Peyer's patch (tissue), 4 donors: ENCODE measurements at regions not wholly inside any gene's neighbourhood (a gene's known extent, or its start where the extent isn't known, plus 50 kb on each side); places are given as distances from the start of the nearest gene placed in this dataset.
A peak's percentile ranks its signal among the peaks of the same experiment; 100 is the strongest.

Experiments used
- DNase-seq, 3 donors: peaks; one replicate each; pipeline ENCODE4 v3.0.0-alpha.2; 2017 to 2019
- H3K27ac ChIP-seq, 4 donors: fragments of 200-600 bp; sonication (generic); one replicate each; pipeline ENCODE4 v1.5.1; 2016 to 2019
- H3K27me3 ChIP-seq, 2 donors: fragments of 200-600 bp; sonication (generic); one replicate each; pipeline ENCODE4 v1.5.1; 2019
- H3K36me3 ChIP-seq, 3 donors: fragments of 200-600 bp; sonication (generic); one replicate each; pipeline ENCODE4 v1.5.1; 2016 to 2019
- H3K4me1 ChIP-seq, 4 donors: fragments of 200-600 bp; sonication (generic); one replicate each; pipeline ENCODE4 v1.5.1; 2016 to 2019
- H3K4me3 ChIP-seq, 4 donors: fragments of 200-600 bp; sonication (generic); 1 replicate in 3 of 4; 2 replicates in 1 of 4; pipeline ENCODE4 v1.5.1; 2016 to 2019; ENCODE audit warnings: mild to moderate bottlenecking in 1 of 4
- H3K9me3 ChIP-seq, 4 donors: fragments of 200-600 bp; sonication (generic); one replicate each; pipeline ENCODE4 v1.5.1; 2016 to 2019; ENCODE audit warnings: mild to moderate bottlenecking in 1 of 4
- POLR2A ChIP-seq, 2 donors: fragments of 450-650 bp; IDR thresholded peaks; one replicate each; pipeline ENCODE4 v1.5.1; 2017; ENCODE audit warnings: antibody characterized with exemption in 2 of 2, mild to moderate bottlenecking in 2 of 2, moderate library complexity in 2 of 2
- TF ChIP-seq, protein P1 (sequence below), 6 experiments: fragments of 450-650 bp in 4 of 6; fragments of 200-600 bp in 2 of 6; sonication (generic) in 1 of 6; IDR thresholded peaks; one replicate each; pipeline ENCODE4 v1.5.1; 2017 to 2019; ENCODE audit warnings: antibody characterized with exemption in 6 of 6, mild to moderate bottlenecking in 3 of 6, moderate library complexity in 1 of 6

DNA sequence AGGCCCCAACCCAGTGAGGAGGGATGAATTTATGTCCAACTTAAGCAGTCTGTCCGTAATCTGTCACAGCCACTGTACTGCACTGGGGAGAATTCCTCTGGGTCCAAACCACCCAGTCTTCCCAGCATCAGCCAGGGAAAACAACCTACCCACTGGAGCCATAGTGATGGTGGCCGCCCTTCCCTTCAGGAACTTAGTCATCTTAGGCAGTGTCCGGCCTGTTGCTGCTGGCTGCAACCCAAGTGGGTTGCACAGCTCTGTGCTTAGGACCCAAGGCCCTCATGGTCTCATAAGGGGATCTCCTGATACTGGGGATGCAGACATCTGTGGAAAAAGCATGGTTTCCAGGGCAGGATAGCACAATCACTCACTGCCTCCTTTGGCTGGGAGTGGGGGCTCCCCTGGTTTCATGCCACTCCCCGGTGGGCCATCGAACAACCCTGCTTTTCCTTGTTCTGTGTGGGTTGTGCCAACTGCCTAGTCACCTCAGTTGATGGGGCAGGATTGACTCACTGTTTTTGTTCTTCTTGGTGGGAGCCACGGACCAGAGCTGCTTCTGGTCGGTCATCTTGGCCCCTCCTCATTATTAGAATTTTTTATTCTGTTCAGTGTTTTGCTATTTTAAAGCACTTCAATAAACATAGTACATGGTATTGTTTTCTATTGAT is 591.9 kb downstream of the DOK5 start:
- Histone ChIP-seq H3K27me3 (no peaks in the 10 kb centered on the region), H3K4me3 (no peak overlapping the region), H3K9me3 (no peaks in the 10 kb centered on the region), H3K4me1 (no peaks in the 10 kb centered on the region), H3K36me3 (no peaks in the 10 kb centered on the region), H3K27ac (no peak overlapping the region)
- DNase-seq = no peak
- TF ChIP-seq POLR2A (IDR thresholded peaks at IDR 0.05) = no peak
- TF ChIP-seq, protein P1, sequence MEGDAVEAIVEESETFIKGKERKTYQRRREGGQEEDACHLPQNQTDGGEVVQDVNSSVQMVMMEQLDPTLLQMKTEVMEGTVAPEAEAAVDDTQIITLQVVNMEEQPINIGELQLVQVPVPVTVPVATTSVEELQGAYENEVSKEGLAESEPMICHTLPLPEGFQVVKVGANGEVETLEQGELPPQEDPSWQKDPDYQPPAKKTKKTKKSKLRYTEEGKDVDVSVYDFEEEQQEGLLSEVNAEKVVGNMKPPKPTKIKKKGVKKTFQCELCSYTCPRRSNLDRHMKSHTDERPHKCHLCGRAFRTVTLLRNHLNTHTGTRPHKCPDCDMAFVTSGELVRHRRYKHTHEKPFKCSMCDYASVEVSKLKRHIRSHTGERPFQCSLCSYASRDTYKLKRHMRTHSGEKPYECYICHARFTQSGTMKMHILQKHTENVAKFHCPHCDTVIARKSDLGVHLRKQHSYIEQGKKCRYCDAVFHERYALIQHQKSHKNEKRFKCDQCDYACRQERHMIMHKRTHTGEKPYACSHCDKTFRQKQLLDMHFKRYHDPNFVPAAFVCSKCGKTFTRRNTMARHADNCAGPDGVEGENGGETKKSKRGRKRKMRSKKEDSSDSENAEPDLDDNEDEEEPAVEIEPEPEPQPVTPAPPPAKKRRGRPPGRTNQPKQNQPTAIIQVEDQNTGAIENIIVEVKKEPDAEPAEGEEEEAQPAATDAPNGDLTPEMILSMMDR (IDR thresholded peaks at IDR 0.05) = no peak

DNA sequence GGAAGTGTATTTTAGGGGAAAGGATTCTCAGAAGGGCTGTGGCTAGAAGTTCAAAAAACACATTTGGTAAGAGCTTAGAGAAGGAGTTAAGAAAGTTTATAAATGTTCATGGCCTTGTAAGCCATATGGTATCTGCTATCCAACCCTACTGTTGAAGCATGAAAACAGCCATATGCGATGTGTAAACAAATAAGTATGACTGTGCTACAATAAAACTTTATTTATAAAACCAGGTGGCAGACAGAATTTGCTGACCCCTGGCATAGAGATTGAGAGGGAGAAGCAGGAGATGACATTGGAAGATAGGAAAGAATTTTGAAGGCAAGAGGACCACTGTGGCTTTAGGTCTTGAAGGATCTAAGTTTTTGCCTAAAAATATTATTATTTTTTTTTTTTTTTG is 583.5 kb downstream of the DOK5 start:
- TF ChIP-seq POLR2A (IDR thresholded peaks at IDR 0.05) = no peak
- TF ChIP-seq, protein P1 (IDR thresholded peaks at IDR 0.05) = no peak
- Histone ChIP-seq H3K4me1 (no peaks in the 10 kb centered on the region), H3K9me3 (no peaks in the 10 kb centered on the region), H3K36me3 (no peaks in the 10 kb centered on the region), H3K4me3 (no peak overlapping the region), H3K27ac (no peak overlapping the region), H3K27me3 (no peaks in the 10 kb centered on the region)
- no peak for DNase-seq

- no peaks in the 10 kb centered on the region for H3K4me1 ChIP-seq
- H3K27ac ChIP-seq = no peak overlapping the region
- peak in 1 of 3 donors; percentile 49 for DNase-seq
- H3K9me3 ChIP-seq = no peaks in the 10 kb centered on the region
- TF ChIP-seq, protein P1 (IDR thresholded peaks at IDR 0.05) = peak in 4 of 6 experiments; percentile 13 to 59 (median 50)
- no peak for TF ChIP-seq POLR2A (IDR thresholded peaks at IDR 0.05)
- H3K27me3 ChIP-seq = no peaks in the 10 kb centered on the region
- no peaks in the 10 kb centered on the region for H3K36me3 ChIP-seq
- H3K4me3 ChIP-seq = no peak overlapping the region
Measured at GRCh38 chr20:55057779-55058415, 582.5 kb downstream of the DOK5 start.

DNA sequence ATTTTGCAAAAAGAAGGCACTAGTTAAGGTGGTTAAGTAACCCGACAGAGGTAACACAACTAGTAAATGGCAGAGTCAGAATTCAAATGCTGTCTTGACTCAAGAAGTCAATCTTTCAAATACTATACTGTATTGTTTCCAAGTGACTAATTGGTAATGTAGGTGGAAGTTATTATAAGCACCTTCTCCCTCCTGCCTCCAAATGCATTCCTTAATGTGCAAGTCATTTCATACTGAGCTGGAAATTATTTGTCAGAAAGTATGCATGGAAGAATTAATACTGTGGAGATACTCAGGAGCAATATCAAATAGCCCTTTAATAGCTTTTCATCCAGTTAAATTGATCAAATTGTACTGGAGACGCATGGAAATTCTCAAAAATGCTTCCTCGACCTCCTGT is 579.1 kb downstream of the DOK5 start:
- Histone ChIP-seq H3K4me3 (no peak overlapping the region), H3K4me1 (no peaks in the 10 kb centered on the region)
- no peak for DNase-seq

GRCh38 chr20:55053389-55053788 is 578.0 kb downstream of the DOK5 start:
- H3K4me1 ChIP-seq = no peaks in the 10 kb centered on the region
- no peaks in the 10 kb centered on the region for H3K9me3 ChIP-seq
- no peaks in the 10 kb centered on the region for H3K27me3 ChIP-seq
- no peaks in the 10 kb centered on the region for H3K36me3 ChIP-seq
- TF ChIP-seq POLR2A (IDR thresholded peaks at IDR 0.05) = no peak
- TF ChIP-seq, protein P1 (IDR thresholded peaks at IDR 0.05) = no peak
- H3K4me3 ChIP-seq = no peak overlapping the region
- DNase-seq = no peak
- H3K27ac ChIP-seq = no peak overlapping the region

More for the DNA sequence above, 579.1 kb downstream of the DOK5 start:
- TF ChIP-seq, protein P1 (IDR thresholded peaks at IDR 0.05) = no peak
- no peak for TF ChIP-seq POLR2A (IDR thresholded peaks at IDR 0.05)
- no peaks in the 10 kb centered on the region for H3K36me3 ChIP-seq
- H3K27ac ChIP-seq = no peak overlapping the region
- no peaks in the 10 kb centered on the region for H3K27me3 ChIP-seq
- no peaks in the 10 kb centered on the region for H3K9me3 ChIP-seq
